ENCODE measurements at regions not wholly inside any gene's neighbourhood (a gene's known extent, or its start where the extent isn't known, plus 50 kb on each side); places are given as distances from the start of the nearest gene placed in this dataset.

DNA sequence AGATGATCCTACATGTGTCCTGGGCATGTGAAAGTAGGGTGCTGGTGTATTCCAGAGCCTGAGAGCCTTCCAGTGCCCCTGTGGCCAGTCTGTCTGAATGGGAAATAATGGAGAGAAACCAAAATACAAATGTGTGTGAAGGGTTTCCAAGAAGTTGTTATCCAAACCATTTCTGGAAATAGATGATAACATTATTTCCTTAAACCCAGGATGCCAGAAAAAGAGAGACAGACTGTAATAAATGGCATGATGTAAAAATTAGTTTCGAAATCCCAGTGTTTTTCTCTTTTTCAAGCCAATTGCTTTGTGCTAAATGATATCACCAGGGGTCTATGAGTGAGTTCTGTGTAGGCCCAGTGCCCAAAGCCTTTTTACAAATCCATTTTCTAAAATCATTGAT, 175.3 kb downstream of the PHLDA1 start:
- H3K9me3 ChIP-seq (ENCODE audit: control insufficient read depth, insufficient read depth, low read depth, low read length), result no peaks in the 10 kb centered on the region
- TF ChIP-seq ZNF580 (tag by site-specific recombination; IDR thresholded peaks at IDR 0.05), result no peak
- no peak for TF ChIP-seq ZNF473 (tag by site-specific recombination; IDR thresholded peaks at IDR 0.05)
- no peak for TF ChIP-seq ZNF544 (tag by site-specific recombination; IDR thresholded peaks at IDR 0.05)
- TF ChIP-seq ZNF530 (tag by site-specific recombination; IDR thresholded peaks at IDR 0.05; ENCODE audit: low read depth), result no peak
- TF ChIP-seq ZNF704 (tag by site-specific recombination; IDR thresholded peaks at IDR 0.05), result no peak
- no peak for TF ChIP-seq ZNF776 (tag by site-specific recombination; IDR thresholded peaks at IDR 0.05; ENCODE audit: borderline replicate concordance)
- no peak for TF ChIP-seq ZNF549 (tag by site-specific recombination; IDR thresholded peaks at IDR 0.05)
- TF ChIP-seq, protein P1, sequence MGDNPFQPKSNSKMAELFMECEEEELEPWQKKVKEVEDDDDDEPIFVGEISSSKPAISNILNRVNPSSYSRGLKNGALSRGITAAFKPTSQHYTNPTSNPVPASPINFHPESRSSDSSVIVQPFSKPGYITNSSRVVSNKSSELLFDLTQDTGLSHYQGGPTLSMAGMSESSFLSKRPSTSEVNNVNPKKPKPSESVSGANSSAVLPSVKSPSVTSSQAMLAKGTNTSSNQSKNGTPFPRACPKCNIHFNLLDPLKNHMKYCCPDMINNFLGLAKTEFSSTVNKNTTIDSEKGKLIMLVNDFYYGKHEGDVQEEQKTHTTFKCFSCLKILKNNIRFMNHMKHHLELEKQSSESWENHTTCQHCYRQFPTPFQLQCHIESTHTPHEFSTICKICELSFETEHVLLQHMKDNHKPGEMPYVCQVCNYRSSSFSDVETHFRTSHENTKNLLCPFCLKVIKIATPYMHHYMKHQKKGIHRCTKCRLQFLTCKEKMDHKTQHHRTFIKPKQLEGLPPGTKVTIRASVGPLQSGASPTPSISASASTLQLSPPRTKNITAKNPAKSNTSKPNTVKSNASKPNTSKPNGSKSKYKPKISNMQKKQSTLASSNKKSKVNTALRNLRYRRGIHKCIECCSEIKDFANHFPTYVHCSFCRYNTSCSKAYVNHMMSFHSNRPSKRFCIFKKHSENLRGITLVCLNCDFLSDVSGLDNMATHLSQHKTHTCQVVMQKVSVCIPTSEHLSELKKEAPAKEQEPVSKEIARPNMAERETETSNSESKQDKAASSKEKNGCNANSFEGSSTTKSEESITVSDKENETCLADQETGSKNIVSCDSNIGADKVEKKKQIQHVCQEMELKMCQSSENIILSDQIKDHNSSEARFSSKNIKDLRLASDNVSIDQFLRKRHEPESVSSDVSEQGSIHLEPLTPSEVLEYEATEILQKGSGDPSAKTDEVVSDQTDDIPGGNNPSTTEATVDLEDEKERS (tag by site-specific recombination; IDR thresholded peaks at IDR 0.05), result no peak
- no peak for TF ChIP-seq ZNF155 (tag by site-specific recombination; IDR thresholded peaks at IDR 0.05)
- no peak for TF ChIP-seq ZNF48 (tag by site-specific recombination; IDR thresholded peaks at IDR 0.05)
- TF ChIP-seq, protein P2, sequence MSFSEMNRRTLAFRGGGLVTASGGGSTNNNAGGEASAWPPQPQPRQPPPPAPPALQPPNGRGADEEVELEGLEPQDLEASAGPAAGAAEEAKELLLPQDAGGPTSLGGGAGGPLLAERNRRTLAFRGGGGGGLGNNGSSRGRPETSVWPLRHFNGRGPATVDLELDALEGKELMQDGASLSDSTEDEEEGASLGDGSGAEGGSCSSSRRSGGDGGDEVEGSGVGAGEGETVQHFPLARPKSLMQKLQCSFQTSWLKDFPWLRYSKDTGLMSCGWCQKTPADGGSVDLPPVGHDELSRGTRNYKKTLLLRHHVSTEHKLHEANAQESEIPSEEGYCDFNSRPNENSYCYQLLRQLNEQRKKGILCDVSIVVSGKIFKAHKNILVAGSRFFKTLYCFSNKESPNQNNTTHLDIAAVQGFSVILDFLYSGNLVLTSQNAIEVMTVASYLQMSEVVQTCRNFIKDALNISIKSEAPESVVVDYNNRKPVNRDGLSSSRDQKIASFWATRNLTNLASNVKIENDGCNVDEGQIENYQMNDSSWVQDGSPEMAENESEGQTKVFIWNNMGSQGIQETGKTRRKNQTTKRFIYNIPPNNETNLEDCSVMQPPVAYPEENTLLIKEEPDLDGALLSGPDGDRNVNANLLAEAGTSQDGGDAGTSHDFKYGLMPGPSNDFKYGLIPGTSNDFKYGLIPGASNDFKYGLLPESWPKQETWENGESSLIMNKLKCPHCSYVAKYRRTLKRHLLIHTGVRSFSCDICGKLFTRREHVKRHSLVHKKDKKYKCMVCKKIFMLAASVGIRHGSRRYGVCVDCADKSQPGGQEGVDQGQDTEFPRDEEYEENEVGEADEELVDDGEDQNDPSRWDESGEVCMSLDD (tag by site-specific recombination; IDR thresholded peaks at IDR 0.05), result no peak
- H3K27ac ChIP-seq (ENCODE audit: extremely low read depth, low read depth, low read length), result no peak overlapping the region
- H3K36me3 ChIP-seq (ENCODE audit: control insufficient read depth in 2 of 2, insufficient read depth in 1 of 2, low read length in 2 of 2), result no peaks in the 10 kb centered on the region
- H3K4me1 ChIP-seq (ENCODE audit: control insufficient read depth, insufficient read depth, low read length), result peaks cover 2% of the 10 kb centered on the region; the same call in 1 of the 2 replicates
- ChIA-PET CTCF (interaction anchor here (0.6 kb wide), 1 partner anchor 10 kb away, joined by 3 read pairs; no protein-coding TSS in a partner anchor), POLR2A (no interaction called here)
- H3K4me3 ChIP-seq (ENCODE audit: low read depth, low read length), result no peak overlapping the region

- H3K36me3 ChIP-seq (ENCODE audit: control insufficient read depth in 2 of 2, insufficient read depth in 1 of 2, low read length in 2 of 2), result no peaks in the 10 kb centered on the region
- CTCF ChIA-PET, result no interaction called here
- no peaks in the 10 kb centered on the region for H3K9me3 ChIP-seq (ENCODE audit: control insufficient read depth, insufficient read depth, low read depth, low read length)
- POLR2A ChIA-PET, result no interaction called here
- no peak overlapping the region for H3K27ac ChIP-seq (ENCODE audit: extremely low read depth, low read depth, low read length)
- TF ChIP-seq ZBTB7A (tag by site-specific recombination; IDR thresholded peaks at IDR 0.05; ENCODE audit: low read depth), result no peak
- no peak for TF ChIP-seq KLF10 (tag by site-specific recombination; IDR thresholded peaks at IDR 0.05)
- TF ChIP-seq, protein P3, sequence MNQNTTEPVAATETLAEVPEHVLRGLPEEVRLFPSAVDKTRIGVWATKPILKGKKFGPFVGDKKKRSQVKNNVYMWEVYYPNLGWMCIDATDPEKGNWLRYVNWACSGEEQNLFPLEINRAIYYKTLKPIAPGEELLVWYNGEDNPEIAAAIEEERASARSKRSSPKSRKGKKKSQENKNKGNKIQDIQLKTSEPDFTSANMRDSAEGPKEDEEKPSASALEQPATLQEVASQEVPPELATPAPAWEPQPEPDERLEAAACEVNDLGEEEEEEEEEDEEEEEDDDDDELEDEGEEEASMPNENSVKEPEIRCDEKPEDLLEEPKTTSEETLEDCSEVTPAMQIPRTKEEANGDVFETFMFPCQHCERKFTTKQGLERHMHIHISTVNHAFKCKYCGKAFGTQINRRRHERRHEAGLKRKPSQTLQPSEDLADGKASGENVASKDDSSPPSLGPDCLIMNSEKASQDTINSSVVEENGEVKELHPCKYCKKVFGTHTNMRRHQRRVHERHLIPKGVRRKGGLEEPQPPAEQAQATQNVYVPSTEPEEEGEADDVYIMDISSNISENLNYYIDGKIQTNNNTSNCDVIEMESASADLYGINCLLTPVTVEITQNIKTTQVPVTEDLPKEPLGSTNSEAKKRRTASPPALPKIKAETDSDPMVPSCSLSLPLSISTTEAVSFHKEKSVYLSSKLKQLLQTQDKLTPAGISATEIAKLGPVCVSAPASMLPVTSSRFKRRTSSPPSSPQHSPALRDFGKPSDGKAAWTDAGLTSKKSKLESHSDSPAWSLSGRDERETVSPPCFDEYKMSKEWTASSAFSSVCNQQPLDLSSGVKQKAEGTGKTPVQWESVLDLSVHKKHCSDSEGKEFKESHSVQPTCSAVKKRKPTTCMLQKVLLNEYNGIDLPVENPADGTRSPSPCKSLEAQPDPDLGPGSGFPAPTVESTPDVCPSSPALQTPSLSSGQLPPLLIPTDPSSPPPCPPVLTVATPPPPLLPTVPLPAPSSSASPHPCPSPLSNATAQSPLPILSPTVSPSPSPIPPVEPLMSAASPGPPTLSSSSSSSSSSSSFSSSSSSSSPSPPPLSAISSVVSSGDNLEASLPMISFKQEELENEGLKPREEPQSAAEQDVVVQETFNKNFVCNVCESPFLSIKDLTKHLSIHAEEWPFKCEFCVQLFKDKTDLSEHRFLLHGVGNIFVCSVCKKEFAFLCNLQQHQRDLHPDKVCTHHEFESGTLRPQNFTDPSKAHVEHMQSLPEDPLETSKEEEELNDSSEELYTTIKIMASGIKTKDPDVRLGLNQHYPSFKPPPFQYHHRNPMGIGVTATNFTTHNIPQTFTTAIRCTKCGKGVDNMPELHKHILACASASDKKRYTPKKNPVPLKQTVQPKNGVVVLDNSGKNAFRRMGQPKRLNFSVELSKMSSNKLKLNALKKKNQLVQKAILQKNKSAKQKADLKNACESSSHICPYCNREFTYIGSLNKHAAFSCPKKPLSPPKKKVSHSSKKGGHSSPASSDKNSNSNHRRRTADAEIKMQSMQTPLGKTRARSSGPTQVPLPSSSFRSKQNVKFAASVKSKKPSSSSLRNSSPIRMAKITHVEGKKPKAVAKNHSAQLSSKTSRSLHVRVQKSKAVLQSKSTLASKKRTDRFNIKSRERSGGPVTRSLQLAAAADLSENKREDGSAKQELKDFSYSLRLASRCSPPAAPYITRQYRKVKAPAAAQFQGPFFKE (tag by site-specific recombination; IDR thresholded peaks at IDR 0.05; ENCODE audit: borderline replicate concordance), result no peak
- no peak for TF ChIP-seq ZFP3 (tag by site-specific recombination; IDR thresholded peaks at IDR 0.05; ENCODE audit: low read depth)
- TF ChIP-seq ZNF560 (tag by site-specific recombination; IDR thresholded peaks at IDR 0.05; ENCODE audit: borderline replicate concordance), result no peak
- no peak for TF ChIP-seq ZFP69B (tag by site-specific recombination; IDR thresholded peaks at IDR 0.05)
- no peak for TF ChIP-seq ZNF449 (tag by site-specific recombination; IDR thresholded peaks at IDR 0.05)
- no peak for TF ChIP-seq ZNF155 (tag by site-specific recombination; IDR thresholded peaks at IDR 0.05)
- TF ChIP-seq ZNF292 (tag by site-specific recombination; IDR thresholded peaks at IDR 0.05; ENCODE audit: borderline replicate concordance, low read depth), result no peak
- H3K4me3 ChIP-seq (ENCODE audit: low read depth, low read length), result no peak overlapping the region
- H3K4me1 ChIP-seq (ENCODE audit: control insufficient read depth, insufficient read depth, low read length), result peaks cover 5% of the 10 kb centered on the region; the same call in 1 of the 2 replicates
These were observed 176.2 kb downstream of the PHLDA1 start for GRCh38 chr12:75855360-75855759.
